ENCODE measurements at regions not wholly inside any gene's neighbourhood (a gene's known extent, or its start where the extent isn't known, plus 50 kb on each side); places are given as distances from the start of the nearest gene placed in this dataset.

- H3K4me3 ChIP-seq (ENCODE audit: low read depth, poor library complexity, severe bottlenecking) = no peak overlapping the region
- intact Hi-C loops (cut with DNase I; ENCODE audit: low total_unique reads) = no loop called here
- no peak for TF ChIP-seq POLR2A (IDR thresholded peaks at IDR 0.05)
- TF ChIP-seq, protein P1, sequence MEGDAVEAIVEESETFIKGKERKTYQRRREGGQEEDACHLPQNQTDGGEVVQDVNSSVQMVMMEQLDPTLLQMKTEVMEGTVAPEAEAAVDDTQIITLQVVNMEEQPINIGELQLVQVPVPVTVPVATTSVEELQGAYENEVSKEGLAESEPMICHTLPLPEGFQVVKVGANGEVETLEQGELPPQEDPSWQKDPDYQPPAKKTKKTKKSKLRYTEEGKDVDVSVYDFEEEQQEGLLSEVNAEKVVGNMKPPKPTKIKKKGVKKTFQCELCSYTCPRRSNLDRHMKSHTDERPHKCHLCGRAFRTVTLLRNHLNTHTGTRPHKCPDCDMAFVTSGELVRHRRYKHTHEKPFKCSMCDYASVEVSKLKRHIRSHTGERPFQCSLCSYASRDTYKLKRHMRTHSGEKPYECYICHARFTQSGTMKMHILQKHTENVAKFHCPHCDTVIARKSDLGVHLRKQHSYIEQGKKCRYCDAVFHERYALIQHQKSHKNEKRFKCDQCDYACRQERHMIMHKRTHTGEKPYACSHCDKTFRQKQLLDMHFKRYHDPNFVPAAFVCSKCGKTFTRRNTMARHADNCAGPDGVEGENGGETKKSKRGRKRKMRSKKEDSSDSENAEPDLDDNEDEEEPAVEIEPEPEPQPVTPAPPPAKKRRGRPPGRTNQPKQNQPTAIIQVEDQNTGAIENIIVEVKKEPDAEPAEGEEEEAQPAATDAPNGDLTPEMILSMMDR (IDR thresholded peaks at IDR 0.05) = no peak
- DNase-seq (ENCODE audit: low spot score in 2 of 2) = no peak
- WGBS, 2 donors = 28 to 60% methylated on average over 5 of the region's 5 CpGs
These were observed 498.2 kb downstream of the PLPP3 start for GRCh38 chr1:56081173-56081572.

DNA sequence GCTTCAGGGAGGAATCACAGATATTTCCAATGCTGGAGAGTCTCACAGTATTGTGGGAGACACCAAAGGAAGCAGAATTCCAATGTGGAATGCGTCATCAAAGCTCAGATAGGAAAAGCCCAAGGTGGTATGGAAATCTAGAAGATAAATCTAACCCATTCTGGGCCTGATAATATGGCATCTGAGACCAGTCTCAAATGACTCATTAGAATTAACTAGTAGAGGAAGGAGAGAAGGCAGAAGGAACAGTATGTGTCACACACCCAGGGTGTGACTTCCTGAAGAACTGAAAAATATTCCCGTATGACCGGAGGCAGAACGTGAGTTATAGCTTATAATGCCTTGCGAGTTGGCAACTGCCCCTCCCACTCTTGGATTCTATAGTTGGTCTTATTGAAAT lies 499.2 kb downstream of the PLPP3 start:
- no peak overlapping the region for H3K4me3 ChIP-seq (ENCODE audit: low read depth, poor library complexity, severe bottlenecking)
- WGBS, 2 donors = 39 to 41% methylated on average over 5 of the region's 5 CpGs
- TF ChIP-seq, protein P1 (IDR thresholded peaks at IDR 0.05) = no peak
- no peak for TF ChIP-seq POLR2A (IDR thresholded peaks at IDR 0.05)
- DNase-seq (ENCODE audit: low spot score in 2 of 2) = no peak
- intact Hi-C loops (cut with DNase I; ENCODE audit: low total_unique reads) = no loop called here

GRCh38 chr1:56079391-56079790 lies 500.0 kb downstream of the PLPP3 start:
- intact Hi-C loops (cut with DNase I; ENCODE audit: low total_unique reads) = no loop called here
- H3K4me3 ChIP-seq (ENCODE audit: low read depth, poor library complexity, severe bottlenecking) = no peak overlapping the region
- 76 to 85% methylated on average over 2 of the region's 2 CpGs for WGBS, 2 donors
- TF ChIP-seq, protein P1 (IDR thresholded peaks at IDR 0.05) = no peak
- no peak for TF ChIP-seq POLR2A (IDR thresholded peaks at IDR 0.05)
- no peak for DNase-seq (ENCODE audit: low spot score in 2 of 2)

GRCh38 chr1:56077206-56077605 lies 502.2 kb downstream of the PLPP3 start:
- 43 to 44% methylated on average over 2 of the region's 2 CpGs for WGBS, 2 donors
- no peak overlapping the region for H3K4me3 ChIP-seq (ENCODE audit: low read depth, poor library complexity, severe bottlenecking)
- DNase-seq (ENCODE audit: low spot score in 2 of 2) = no peak
- intact Hi-C loops (cut with DNase I; ENCODE audit: low total_unique reads) = no loop called here
- TF ChIP-seq POLR2A (IDR thresholded peaks at IDR 0.05) = no peak
- TF ChIP-seq, protein P1 (IDR thresholded peaks at IDR 0.05) = no peak

GRCh38 chr1:56074007-56074651 lies 505.2 kb downstream of the PLPP3 start:
- peak; percentile 78 to 94 for DNase-seq (ENCODE audit: low spot score in 2 of 2)
- TF ChIP-seq, protein P1 (IDR thresholded peaks at IDR 0.05) = no peak
- no peak for TF ChIP-seq POLR2A (IDR thresholded peaks at IDR 0.05)
- intact Hi-C loops (cut with DNase I; ENCODE audit: low total_unique reads) = no loop called here
- no peak overlapping the region for H3K4me3 ChIP-seq (ENCODE audit: low read depth, poor library complexity, severe bottlenecking)
- 27 to 28% methylated on average over 6 of the region's 6 CpGs for WGBS, 2 donors

- no peak for TF ChIP-seq POLR2A (IDR thresholded peaks at IDR 0.05)
- TF ChIP-seq, protein P1 (IDR thresholded peaks at IDR 0.05) = no peak
- 46 to 66% methylated on average over 2 of the region's 2 CpGs for WGBS, 2 donors
- DNase-seq (ENCODE audit: low spot score in 2 of 2) = no peak
- no peak overlapping the region for H3K4me3 ChIP-seq (ENCODE audit: low read depth, poor library complexity, severe bottlenecking)
- intact Hi-C loops (cut with DNase I; ENCODE audit: low total_unique reads) = no loop called here
These were observed 505.8 kb downstream of the PLPP3 start for GRCh38 chr1:56073614-56074006.

Data from lower leg skin (tissue), 4 donors.